IMR-90 (cell line): ENCODE measurements at regions not wholly inside any gene's neighbourhood (a gene's known extent, or its start where the extent isn't known, plus 50 kb on each side); places are given as distances from the start of the nearest gene placed in this dataset.

Source experiments
- ATAC-seq: fragments of 200-7000 bp; cut with Tn5 transposase; 2 replicates; pipeline ENCODE4 v1.9.1; 2020; ENCODE audit warnings: low read depth, mild to moderate bottlenecking, moderate library complexity
- BruUV-seq: library from RNA; stranded (reverse); fragments of 400-500 nt; replicated peaks from 2 replicates; lab custom pipeline; 2021; lab: Mats Ljungman, UMichigan
- CTCF ChIA-PET: fragments of 300-600 bp; formaldehyde crosslinking; extraction: SDS; loops from one replicate; lab custom pipeline; 2021; ENCODE audit warnings: antibody characterized with exemption; lab: Yijun Ruan, JAX
- POLR2A ChIA-PET: fragments of 300-600 bp; sonication (Branson Sonifier 250); formaldehyde crosslinking; loops from one replicate; lab custom pipeline; 2022; ENCODE audit warnings: antibody characterized with exemption; ENCODE audit not compliant: unreplicated experiment; lab: Charles Lee
- DNase-seq: peaks from one replicate; pipeline ENCODE4 v3.0.0; 2013
- H2AFZ ChIP-seq: replicated peaks from 2 replicates; pipeline ENCODE3; 2013; ENCODE audit warnings: low read length, mild to moderate bottlenecking; ENCODE audit not compliant: poor library complexity
- H2AK5ac ChIP-seq: 2 replicates; pipeline ENCODE4 v1.6.1; 2013; ENCODE audit warnings: low read depth, low read length, inconsistent platforms
- H2AK9ac ChIP-seq: replicated peaks from 2 replicates; pipeline ENCODE3; 2013; ENCODE audit warnings: mild to moderate bottlenecking, low read depth, low read length, moderate library complexity; ENCODE audit not compliant: poor library complexity
- H2BK120ac ChIP-seq: 2 replicates; pipeline ENCODE4 v1.6.1; 2013; ENCODE audit warnings: low read depth, low read length, inconsistent platforms
- H2BK15ac ChIP-seq: 3 replicates; pipeline ENCODE4 v1.6.1; 2013; ENCODE audit warnings: low read depth, low read length, inconsistent platforms
- H2BK20ac ChIP-seq: 2 replicates; pipeline ENCODE4 v1.6.1; 2013; ENCODE audit warnings: low read depth, mild to moderate bottlenecking, inconsistent platforms, low read length, moderate library complexity
- H2BK5ac ChIP-seq: 2 replicates; pipeline ENCODE4 v1.6.1; 2013; ENCODE audit warnings: mild to moderate bottlenecking, low read depth, low read length, inconsistent platforms; ENCODE audit not compliant: poor library complexity, severe bottlenecking
- H3K14ac ChIP-seq: replicated peaks from 2 replicates; pipeline ENCODE4 v1.6.1; 2013; ENCODE audit warnings: low read depth, low read length, inconsistent platforms
- H3K18ac ChIP-seq: 2 replicates; pipeline ENCODE4 v1.6.1; 2013; ENCODE audit warnings: low read depth, low read length, control low read depth
- H3K23ac ChIP-seq: 2 replicates; pipeline ENCODE4 v1.6.1; 2013; ENCODE audit warnings: low read depth, low read length, inconsistent platforms
- H3K27ac ChIP-seq: 2 replicates; pipeline ENCODE4 v1.5.1; 2013; ENCODE audit warnings: mild to moderate bottlenecking, control low read depth, low read length; ENCODE audit not compliant: insufficient read depth
- H3K27me3 ChIP-seq: 2 replicates; pipeline ENCODE4 v1.6.1; 2013; ENCODE audit warnings: low read length; ENCODE audit not compliant: control insufficient read depth, insufficient read depth
- H3K36me3 ChIP-seq: 2 replicates; pipeline ENCODE4 v1.6.1; 2013; ENCODE audit warnings: low read length, mixed read lengths; ENCODE audit not compliant: control insufficient read depth, insufficient read depth
- H3K4ac ChIP-seq: 2 replicates; pipeline ENCODE4 v1.6.1; 2013; ENCODE audit warnings: low read depth, low read length, inconsistent platforms
- H3K4me1 ChIP-seq: 2 replicates; pipeline ENCODE4 v1.6.1; 2013; ENCODE audit warnings: low read length, mixed read lengths; ENCODE audit not compliant: control insufficient read depth, insufficient read depth
- H3K4me2 ChIP-seq: 2 replicates; pipeline ENCODE4 v1.6.1; 2013; ENCODE audit warnings: low read depth, mild to moderate bottlenecking, control low read depth, low read length, moderate library complexity
- H3K4me3 ChIP-seq: 2 replicates; pipeline ENCODE4 v1.5.1; 2013; ENCODE audit warnings: low read depth, mild to moderate bottlenecking, control low read depth, low read length, moderate library complexity; ENCODE audit not compliant: insufficient read depth
- H3K56ac ChIP-seq: 2 replicates; pipeline ENCODE4 v1.6.1; 2013; ENCODE audit warnings: low read length, inconsistent platforms; ENCODE audit not compliant: insufficient read depth; ENCODE audit errors: extremely low read depth
- H3K79me1 ChIP-seq, 2 experiments: 2 replicates each; pipeline ENCODE4 v1.6.1; 2013; ENCODE audit warnings: low read length in 2 of 2, inconsistent platforms in 1 of 2, low read depth in 1 of 2
- H3K9ac ChIP-seq: 2 replicates; pipeline ENCODE4 v1.6.1; 2013; ENCODE audit warnings: low read depth, low read length, control low read depth
- H3K9me1 ChIP-seq: 2 replicates; pipeline ENCODE4 v1.6.1; 2013; ENCODE audit warnings: low read length, inconsistent platforms; ENCODE audit not compliant: insufficient read depth
- H3K9me3 ChIP-seq: 2 replicates; pipeline ENCODE4 v1.6.1; 2013; ENCODE audit warnings: low read length; ENCODE audit not compliant: control insufficient read depth, insufficient read depth
- H4K20me1 ChIP-seq: 2 replicates; pipeline ENCODE4 v1.6.1; 2013; ENCODE audit warnings: low read length, inconsistent platforms; ENCODE audit not compliant: insufficient read depth
- H4K5ac ChIP-seq: 2 replicates; pipeline ENCODE4 v1.6.1; 2013; ENCODE audit warnings: mild to moderate bottlenecking, low read depth, low read length, control low read depth
- H4K8ac ChIP-seq, 2 experiments: 2 replicates each; pipeline ENCODE4 v1.6.1; 2013; ENCODE audit warnings: low read depth in 2 of 2, low read length in 2 of 2, control low read depth in 1 of 2, inconsistent platforms in 1 of 2
- H4K91ac ChIP-seq: 2 replicates; pipeline ENCODE4 v1.6.1; 2013; ENCODE audit warnings: low read depth, low read length, inconsistent platforms; ENCODE audit not compliant: insufficient read depth
- CHD1 ChIP-seq: IDR thresholded peaks from 2 replicates; pipeline ENCODE4 v1.6.1; 2012; ENCODE audit warnings: low read depth, low read length, improper control_type of control experiment
- MXI1 ChIP-seq: IDR thresholded peaks from 2 replicates; pipeline ENCODE4 v1.6.1; 2012; ENCODE audit warnings: low read depth, mild to moderate bottlenecking, low read length, moderate library complexity, borderline replicate concordance
- NFE2L2 ChIP-seq: fragments of 150-350 bp; IDR thresholded peaks from 2 replicates; pipeline ENCODE4 v1.6.1; 2016; ENCODE audit warnings: low read depth, mild to moderate bottlenecking, low read length
- RCOR1 ChIP-seq: IDR thresholded peaks from 2 replicates; pipeline ENCODE4 v1.6.1; 2012; ENCODE audit warnings: mild to moderate bottlenecking, low read length, improper control_type of control experiment; ENCODE audit not compliant: insufficient replicate concordance
- WGBS, 2 experiments: methylation state at CpG; one replicate each; pipeline versions ENCODE4 v1.1.5 to v1.1.7; 2013; ENCODE audit warnings: missing lambda C conversion rate in 2 of 2; ENCODE audit not compliant: insufficient read length in 1 of 2; ENCODE audit errors: extremely low coverage in 2 of 2; 5-methylcytosine and 5-hydroxymethylcytosine counted together
- dilution Hi-C: fragments of 300-500 bp; cut with HindIII; formaldehyde crosslinking; loops from one replicate; pipeline ENCODE4 v1.14.3; 2018; ENCODE audit warnings: low sequenced_read_pairs; ENCODE audit not compliant: unreplicated experiment
- in situ Hi-C: fragments of 300-500 bp; cut with MboI; formaldehyde crosslinking; loops from 3 replicates; pipeline ENCODE4 v1.14.3; 2019; ENCODE audit warnings: low sequenced_read_pairs, inconsistent platforms, mixed read lengths
- intact Hi-C: fragments of 100-400 bp; cut with micrococcal nuclease; formaldehyde crosslinking; loops from 2 replicates; pipeline ENCODE4 v1.10.0; 2022
- TF ChIP-seq, protein P1 (sequence below): fragments of 150-350 bp; IDR thresholded peaks from 2 replicates; pipeline ENCODE4 v1.6.1; 2017; ENCODE audit warnings: mild to moderate bottlenecking, antibody characterized with exemption, low read length, low read depth

DNA sequence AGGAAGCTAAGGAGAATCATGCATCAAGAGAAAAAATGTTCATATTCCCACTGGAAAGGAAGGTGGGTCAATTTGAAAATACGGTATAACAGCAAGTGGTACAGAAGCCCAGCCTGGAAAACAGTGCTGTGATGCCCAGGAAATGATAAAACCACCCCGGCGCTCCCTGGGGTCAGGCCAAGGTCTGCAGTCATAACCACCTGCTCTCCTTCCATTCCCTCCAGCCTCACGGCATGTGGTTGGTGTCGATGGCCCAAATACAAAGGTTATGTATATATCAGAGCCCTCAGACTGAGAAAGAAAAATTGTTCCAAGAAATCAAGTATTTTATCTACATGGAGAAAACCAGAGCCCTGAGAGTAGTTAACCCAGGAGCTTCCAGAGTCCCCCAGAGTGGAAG, 208.1 kb upstream of the CDYL start:
- BruUV-seq, result no TSS peak
- ChIA-PET POLR2A (no interaction called here), CTCF (no interaction called here)
- no peaks in the 10 kb centered on the region for H3K9me3 ChIP-seq
- in situ Hi-C loops, result no loop called here
- WGBS, 2 experiments, result no CpG with 5 or more reads among the region's 5 CpGs
- peak overlapping the region; percentile 46; the same call in 1 of the 2 replicates for H3K4ac ChIP-seq
- intact Hi-C loops, result no loop called here
- H3K14ac ChIP-seq, result no peak overlapping the region
- H2AK9ac ChIP-seq, result peak overlapping the region; percentile 84
- no peak overlapping the region for H4K91ac ChIP-seq
- peak overlapping the region; percentile 36; the same call in 1 of the 2 replicates for H2BK20ac ChIP-seq
- H3K9ac ChIP-seq, result no peak overlapping the region
- no peak overlapping the region for H3K4me2 ChIP-seq
- H3K18ac ChIP-seq, result no peak overlapping the region
- H3K56ac ChIP-seq, result no peak overlapping the region
- H2BK120ac ChIP-seq, result no peak overlapping the region
- no peaks in the 10 kb centered on the region for H3K79me1 ChIP-seq
- H3K9me1 ChIP-seq, result peaks cover 3% of the 10 kb centered on the region; the same call in 1 of the 2 replicates
- H2AFZ ChIP-seq, result no peak overlapping the region
- no peak overlapping the region for H4K8ac ChIP-seq
- no peak overlapping the region for H3K4me3 ChIP-seq
- no peak overlapping the region for H3K27ac ChIP-seq
- no peaks in the 10 kb centered on the region for H3K36me3 ChIP-seq
- no peaks in the 10 kb centered on the region for H3K27me3 ChIP-seq
- H2BK15ac ChIP-seq, result no peak overlapping the region; the same call in 1 of the 3 replicates
- H2AK5ac ChIP-seq, result no peak overlapping the region
- TF ChIP-seq CHD1 (no peak), MXI1 (no peak), NFE2L2 (no peak), RCOR1 (no peak)
- TF ChIP-seq, protein P1, sequence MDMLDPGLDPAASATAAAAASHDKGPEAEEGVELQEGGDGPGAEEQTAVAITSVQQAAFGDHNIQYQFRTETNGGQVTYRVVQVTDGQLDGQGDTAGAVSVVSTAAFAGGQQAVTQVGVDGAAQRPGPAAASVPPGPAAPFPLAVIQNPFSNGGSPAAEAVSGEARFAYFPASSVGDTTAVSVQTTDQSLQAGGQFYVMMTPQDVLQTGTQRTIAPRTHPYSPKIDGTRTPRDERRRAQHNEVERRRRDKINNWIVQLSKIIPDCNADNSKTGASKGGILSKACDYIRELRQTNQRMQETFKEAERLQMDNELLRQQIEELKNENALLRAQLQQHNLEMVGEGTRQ, result no peak
- H4K20me1 ChIP-seq, result no peaks in the 10 kb centered on the region
- H3K23ac ChIP-seq, result no peak overlapping the region
- H2BK5ac ChIP-seq, result no peak overlapping the region
- DNase-seq (no peak), ATAC-seq (no peak)
- dilution Hi-C loops, result no loop called here
- no peak overlapping the region for H4K5ac ChIP-seq
- H3K4me1 ChIP-seq, result peaks cover 4% of the 10 kb centered on the region
